HFF-Myc (cell line): ENCODE measurements at regions not wholly inside any gene's neighbourhood (a gene's known extent, or its start where the extent isn't known, plus 50 kb on each side); places are given as distances from the start of the nearest gene placed in this dataset.

Source experiments
- DNase-seq: peaks from one replicate; pipeline ENCODE4 v3.0.0-alpha.2; 2011; ENCODE audit warnings: low read depth; ENCODE audit errors: extremely low read depth
- H3K4me3 ChIP-seq: replicated peaks from 2 replicates; pipeline ENCODE4 v1.5.1; 2011; ENCODE audit warnings: low read depth, mild to moderate bottlenecking, control low read depth, low read length
- CTCF ChIP-seq: IDR thresholded peaks from 2 replicates; pipeline ENCODE4 v1.5.1; 2012; ENCODE audit warnings: mild to moderate bottlenecking, low read depth, low read length, control low read depth; ENCODE audit errors: missing control alignments

DNA sequence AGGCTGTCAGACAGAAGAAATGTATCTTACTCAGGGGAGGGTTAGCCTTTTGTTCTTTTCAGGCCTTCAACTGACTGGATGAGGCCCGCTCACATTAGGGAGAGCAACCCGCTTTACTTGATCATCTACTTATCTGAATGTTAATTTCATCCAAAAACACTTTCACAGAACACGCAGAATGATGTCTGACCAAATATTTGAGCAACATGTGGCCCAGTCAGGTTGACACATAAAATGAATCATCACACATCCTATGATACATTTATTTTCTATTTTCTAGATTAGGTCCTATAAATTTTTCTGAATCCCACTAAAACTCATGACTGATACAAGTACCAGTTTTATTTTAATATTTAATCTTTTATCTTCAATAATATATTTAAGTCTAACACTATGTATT is 260.3 kb downstream of the IL15 start:
- DNase-seq, result no peak
- TF ChIP-seq CTCF, result no peak
- H3K4me3 ChIP-seq, result no peak overlapping the region

DNA sequence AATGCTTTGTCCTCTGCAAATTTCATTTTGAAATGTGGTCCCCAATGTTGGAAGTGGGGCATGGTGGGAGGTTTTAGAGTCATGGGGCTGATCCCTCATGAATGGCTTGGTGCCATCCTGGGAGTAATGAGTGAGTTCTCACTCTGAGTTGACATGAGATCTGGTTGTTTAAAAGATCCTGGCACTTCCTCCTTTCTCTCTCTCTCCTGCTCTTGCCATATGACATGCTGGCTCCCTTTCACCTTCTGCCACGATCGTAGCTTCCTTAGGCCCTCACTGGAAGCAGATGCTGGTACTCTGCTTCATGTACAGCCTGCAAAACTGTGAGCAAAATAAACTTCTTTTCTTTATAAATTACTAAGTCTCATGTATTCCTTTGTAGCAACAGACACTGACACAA is 262.0 kb downstream of the IL15 start:
- TF ChIP-seq CTCF, result no peak
- H3K4me3 ChIP-seq, result no peak overlapping the region
- DNase-seq, result no peak

GRCh38 chr4:141899103-141899502 is 262.7 kb downstream of the IL15 start:
- H3K4me3 ChIP-seq, result no peak overlapping the region
- DNase-seq, result no peak
- no peak for TF ChIP-seq CTCF

- DNase-seq, result no peak
- no peak for TF ChIP-seq CTCF
Observed at GRCh38 chr4:141899541-141899940, 263.2 kb downstream of the IL15 start.

DNA sequence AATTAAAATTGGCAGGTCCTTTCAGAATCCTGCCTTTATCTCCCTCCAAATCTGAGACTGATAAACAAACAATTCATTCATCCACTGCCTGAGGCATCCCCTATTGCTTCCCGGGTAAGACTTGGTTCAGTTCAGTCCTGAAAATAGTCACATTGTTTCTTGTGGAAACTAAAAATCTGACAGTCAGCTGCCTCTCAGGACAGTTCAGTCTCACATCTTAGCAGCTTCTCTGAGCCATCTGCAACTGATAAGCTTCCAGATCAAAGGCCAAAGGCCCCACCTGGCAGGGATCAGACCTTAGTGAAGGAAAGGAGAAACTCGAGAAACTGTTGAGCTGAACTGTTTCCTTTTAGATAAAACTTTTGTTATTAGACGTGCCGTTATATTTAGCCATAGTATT is 264.5 kb downstream of the IL15 start:
- DNase-seq, result no peak
- TF ChIP-seq CTCF, result no peak
- no peak overlapping the region for H3K4me3 ChIP-seq

More at GRCh38 chr4:141899541-141899940, 263.2 kb downstream of the IL15 start:
- H3K4me3 ChIP-seq, result no peak overlapping the region

DNA sequence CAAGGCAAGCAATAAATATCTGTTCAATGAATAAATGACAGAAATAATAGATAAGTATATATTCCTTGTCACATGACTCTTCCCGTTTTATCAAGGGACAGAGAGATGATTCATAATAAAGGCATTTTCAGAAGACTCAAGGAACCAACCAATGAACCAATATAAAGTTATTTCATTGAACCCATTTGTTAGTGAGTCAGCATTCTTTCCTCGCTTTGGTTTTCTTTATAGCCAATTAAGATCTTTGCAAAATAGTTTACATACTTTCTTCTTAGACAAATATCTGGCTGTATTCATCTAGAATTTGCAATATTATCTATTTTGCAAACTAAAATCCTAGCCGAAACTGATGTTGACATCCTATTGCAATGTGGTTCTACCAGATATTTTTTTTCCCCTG is 269.4 kb downstream of the IL15 start:
- TF ChIP-seq CTCF, result no peak
- DNase-seq, result peak; percentile 33
- no peak overlapping the region for H3K4me3 ChIP-seq

GRCh38 chr4:141909541-141909940 is 273.2 kb downstream of the IL15 start:
- DNase-seq, result no peak
- no peak for TF ChIP-seq CTCF
- H3K4me3 ChIP-seq, result no peak overlapping the region
